ENCODE measurements at regions not wholly inside any gene's neighbourhood (a gene's known extent, or its start where the extent isn't known, plus 50 kb on each side); places are given as distances from the start of the nearest gene placed in this dataset.

DNA sequence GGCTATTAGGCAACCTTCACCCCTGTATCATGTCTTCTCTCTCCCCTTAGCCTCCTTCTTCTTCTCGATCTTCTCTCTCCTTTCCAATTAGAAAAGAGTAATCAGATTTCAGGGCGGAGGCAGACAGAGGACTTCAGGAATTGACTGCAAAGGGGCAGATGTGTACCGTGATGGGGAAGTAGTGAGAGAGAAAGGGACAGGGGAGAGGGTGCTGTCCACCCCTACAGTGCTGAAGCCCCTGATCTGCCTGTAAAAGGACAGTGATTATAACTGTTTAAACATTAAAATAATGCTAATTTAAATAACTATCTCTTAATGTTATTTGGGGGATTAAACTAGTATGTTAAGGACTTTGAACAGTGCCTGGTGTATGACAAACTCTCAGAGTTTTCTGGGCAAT lies 178.5 kb downstream of the ACTR3 start:
- DNase-seq (ENCODE audit: low spot score) (no peak), FAIRE-seq (no peak), ATAC-seq (peak; percentile 62; the same call in 2 of the 3 replicates)
- no TSS peak for BruUV-seq (replicated peaks)
- no peaks in the 10 kb centered on the region for H3K79me2 ChIP-seq (ENCODE audit: insufficient read depth, low read length)
- no peaks in the 10 kb centered on the region for H3K36me3 ChIP-seq (replicated peaks in 1 of 2; ENCODE audit: control insufficient read depth in 1 of 2, insufficient read depth in 2 of 2, low read length in 2 of 2)
- no peaks in the 10 kb centered on the region for H3K9me3 ChIP-seq (ENCODE audit: low read length)
- no peaks in the 10 kb centered on the region for H3K4me1 ChIP-seq (ENCODE audit: insufficient read depth, low read length)
- H3K4me2 ChIP-seq (ENCODE audit: low read depth, low read length), result no peak overlapping the region
- intact Hi-C loops (cut with micrococcal nuclease; ENCODE audit: unreplicated experiment), result loop anchor here (5.0 kb wide), 1 partner anchor 374 kb away; the partner anchor contains the start of gene DPP10
- POLR2A ChIA-PET, result no interaction called here
- H3K27me3 ChIP-seq (ENCODE audit: control insufficient read depth in 1 of 2, insufficient read depth in 2 of 2, low read length in 2 of 2), result peaks cover 0 to 15% of the 10 kb centered on the region in 2 experiments; a peak in 2 of 5 replicates
- CTCF ChIA-PET (ENCODE audit: low intra/inter-chr PET ratio, low total read pairs), result no interaction called here
- H3K27ac ChIP-seq (ENCODE audit: extremely low read length, insufficient read depth, low read length), result no peak overlapping the region
- H4K20me1 ChIP-seq (ENCODE audit: insufficient read depth, low read length), result no peaks in the 10 kb centered on the region
- H3K4me3 ChIP-seq (replicated peaks in 1 of 3; ENCODE audit: insufficient read depth in 1 of 3, low read depth in 2 of 3, low read length in 3 of 3), result no peak overlapping the region
- WGBS (ENCODE audit: low lambda C conversion rate), result 16% methylated on average over 3 of the region's 3 CpGs
- no peak overlapping the region for H3K9ac ChIP-seq (ENCODE audit: insufficient read depth, low read depth, low read length)
- no peak overlapping the region for H2AFZ ChIP-seq (ENCODE audit: low read length)
- in situ Hi-C loops (cut with HindIII; ENCODE audit: extremely low pct_ligation_motif_present, low pct_unique_long_range_greater_than_20kb), result no loop called here
- TF ChIP-seq SKI (IDR thresholded peaks at IDR 0.05; ENCODE audit: partially characterized antibody) (no peak), SAP130 (CRISPR knock-in tag; IDR thresholded peaks at IDR 0.05; ENCODE audit: low read depth) (peak; percentile 31; the same call in 1 of the 2 replicates), ZFP36L2 (CRISPR knock-in tag; IDR thresholded peaks at IDR 0.05) (no peak), RNF2 (conservative IDR thresholded peaks at IDR 0.05; ENCODE audit: low read depth) (no peak), ZNF674 (CRISPR knock-in tag; IDR thresholded peaks at IDR 0.05; ENCODE audit: low read depth) (no peak), ZNF33A (CRISPR knock-in tag; IDR thresholded peaks at IDR 0.05; ENCODE audit: borderline replicate concordance) (no peak), ELF3 (CRISPR knock-in tag; IDR thresholded peaks at IDR 0.05) (0 out of 2 replicates have a peak, but pooled peaks have one; percentile 44), HDAC2 (CRISPR knock-in tag; IDR thresholded peaks at IDR 0.05) (no peak), REST (IDR thresholded peaks at IDR 0.05; ENCODE audit: borderline replicate concordance in 1 of 2, low read depth in 1 of 2, low read length in 2 of 2) (peak; percentile 79 to 99), MIER2 (CRISPR knock-in tag; IDR thresholded peaks at IDR 0.05) (peak; percentile 98), ZNF691 (CRISPR knock-in tag; IDR thresholded peaks at IDR 0.05; ENCODE audit: borderline replicate concordance, low read depth) (no peak), ZSCAN9 (CRISPR knock-in tag; IDR thresholded peaks at IDR 0.05; ENCODE audit: borderline replicate concordance) (peak; percentile 87; the same call in 1 of the 2 replicates), KDM5A (IDR thresholded peaks at IDR 0.05; ENCODE audit: borderline replicate concordance, low read length) (no peak)
- TF ChIP-seq, protein P1, sequence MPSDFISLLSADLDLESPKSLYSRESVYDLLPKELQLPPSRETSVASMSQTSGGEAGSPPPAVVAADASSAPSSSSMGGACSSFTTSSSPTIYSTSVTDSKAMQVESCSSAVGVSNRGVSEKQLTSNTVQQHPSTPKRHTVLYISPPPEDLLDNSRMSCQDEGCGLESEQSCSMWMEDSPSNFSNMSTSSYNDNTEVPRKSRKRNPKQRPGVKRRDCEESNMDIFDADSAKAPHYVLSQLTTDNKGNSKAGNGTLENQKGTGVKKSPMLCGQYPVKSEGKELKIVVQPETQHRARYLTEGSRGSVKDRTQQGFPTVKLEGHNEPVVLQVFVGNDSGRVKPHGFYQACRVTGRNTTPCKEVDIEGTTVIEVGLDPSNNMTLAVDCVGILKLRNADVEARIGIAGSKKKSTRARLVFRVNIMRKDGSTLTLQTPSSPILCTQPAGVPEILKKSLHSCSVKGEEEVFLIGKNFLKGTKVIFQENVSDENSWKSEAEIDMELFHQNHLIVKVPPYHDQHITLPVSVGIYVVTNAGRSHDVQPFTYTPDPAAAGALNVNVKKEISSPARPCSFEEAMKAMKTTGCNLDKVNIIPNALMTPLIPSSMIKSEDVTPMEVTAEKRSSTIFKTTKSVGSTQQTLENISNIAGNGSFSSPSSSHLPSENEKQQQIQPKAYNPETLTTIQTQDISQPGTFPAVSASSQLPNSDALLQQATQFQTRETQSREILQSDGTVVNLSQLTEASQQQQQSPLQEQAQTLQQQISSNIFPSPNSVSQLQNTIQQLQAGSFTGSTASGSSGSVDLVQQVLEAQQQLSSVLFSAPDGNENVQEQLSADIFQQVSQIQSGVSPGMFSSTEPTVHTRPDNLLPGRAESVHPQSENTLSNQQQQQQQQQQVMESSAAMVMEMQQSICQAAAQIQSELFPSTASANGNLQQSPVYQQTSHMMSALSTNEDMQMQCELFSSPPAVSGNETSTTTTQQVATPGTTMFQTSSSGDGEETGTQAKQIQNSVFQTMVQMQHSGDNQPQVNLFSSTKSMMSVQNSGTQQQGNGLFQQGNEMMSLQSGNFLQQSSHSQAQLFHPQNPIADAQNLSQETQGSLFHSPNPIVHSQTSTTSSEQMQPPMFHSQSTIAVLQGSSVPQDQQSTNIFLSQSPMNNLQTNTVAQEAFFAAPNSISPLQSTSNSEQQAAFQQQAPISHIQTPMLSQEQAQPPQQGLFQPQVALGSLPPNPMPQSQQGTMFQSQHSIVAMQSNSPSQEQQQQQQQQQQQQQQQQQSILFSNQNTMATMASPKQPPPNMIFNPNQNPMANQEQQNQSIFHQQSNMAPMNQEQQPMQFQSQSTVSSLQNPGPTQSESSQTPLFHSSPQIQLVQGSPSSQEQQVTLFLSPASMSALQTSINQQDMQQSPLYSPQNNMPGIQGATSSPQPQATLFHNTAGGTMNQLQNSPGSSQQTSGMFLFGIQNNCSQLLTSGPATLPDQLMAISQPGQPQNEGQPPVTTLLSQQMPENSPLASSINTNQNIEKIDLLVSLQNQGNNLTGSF (CRISPR knock-in tag; IDR thresholded peaks at IDR 0.05), result peak; percentile 45; the same call in 1 of the 2 replicates
- TF ChIP-seq, protein P2, sequence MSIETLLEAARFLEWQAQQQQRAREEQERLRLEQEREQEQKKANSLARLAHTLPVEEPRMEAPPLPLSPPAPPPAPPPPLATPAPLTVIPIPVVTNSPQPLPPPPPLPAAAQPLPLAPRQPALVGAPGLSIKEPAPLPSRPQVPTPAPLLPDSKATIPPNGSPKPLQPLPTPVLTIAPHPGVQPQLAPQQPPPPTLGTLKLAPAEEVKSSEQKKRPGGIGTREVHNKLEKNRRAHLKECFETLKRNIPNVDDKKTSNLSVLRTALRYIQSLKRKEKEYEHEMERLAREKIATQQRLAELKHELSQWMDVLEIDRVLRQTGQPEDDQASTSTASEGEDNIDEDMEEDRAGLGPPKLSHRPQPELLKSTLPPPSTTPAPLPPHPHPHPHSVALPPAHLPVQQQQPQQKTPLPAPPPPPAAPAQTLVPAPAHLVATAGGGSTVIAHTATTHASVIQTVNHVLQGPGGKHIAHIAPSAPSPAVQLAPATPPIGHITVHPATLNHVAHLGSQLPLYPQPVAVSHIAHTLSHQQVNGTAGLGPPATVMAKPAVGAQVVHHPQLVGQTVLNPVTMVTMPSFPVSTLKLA (IDR thresholded peaks at IDR 0.05), result no peak
